Adrenal gland (tissue), 9 donors: ENCODE measurements at regions not wholly inside any gene's neighbourhood (a gene's known extent, or its start where the extent isn't known, plus 50 kb on each side); places are given as distances from the start of the nearest gene placed in this dataset.

Experiments
- DNase-seq, 7 donors: peaks; one replicate each; pipeline ENCODE4 v3.0.0-alpha.2; 2019 to 2020
- H3K27ac ChIP-seq, 5 donors: fragments of 200-600 bp; sonication (generic) in 4 of 5; 1 replicate in 3 of 5; 2 replicates in 2 of 5; pipeline versions ENCODE4 v1.5.1 to v1.8.0; 2016 to 2020; ENCODE audit warnings: mild to moderate bottlenecking in 1 of 5
- H3K27me3 ChIP-seq: fragments of 200-600 bp; 2 replicates; pipeline ENCODE4 v1.8.0; 2021
- H3K36me3 ChIP-seq, 2 donors: fragments of 200-600 bp; replicated peaks in 1 of 2; 1 replicate in 1 of 2; 2 replicates in 1 of 2; pipeline versions ENCODE4 v1.5.1 to v1.8.0; 2018 to 2022
- H3K4me1 ChIP-seq, 2 donors: fragments of 200-600 bp; replicated peaks in 1 of 2; 1 replicate in 1 of 2; 2 replicates in 1 of 2; pipeline versions ENCODE4 v1.5.1 to v1.8.0; 2018 to 2021
- H3K4me3 ChIP-seq, 4 donors: fragments of 200-600 bp; sonication (generic) in 3 of 4; one replicate each; pipeline ENCODE4 v1.5.1; 2016 to 2018
- H3K9me3 ChIP-seq, 3 donors: fragments of 200-600 bp; sonication (generic) in 1 of 3; replicated peaks in 1 of 3; 1 replicate in 2 of 3; 2 replicates in 1 of 3; pipeline versions ENCODE4 v1.5.1 to v1.8.0; 2016 to 2021
- CTCF ChIP-seq, 6 experiments: fragments of 450-650 bp in 4 of 6; fragments of 200-600 bp in 2 of 6; sonication (generic) in 1 of 6; IDR thresholded peaks; 1 replicate in 5 of 6; 2 replicates in 1 of 6; pipeline versions ENCODE4 v1.5.1 to v1.8.0; 2016 to 2021; ENCODE audit warnings: antibody characterized with exemption in 6 of 6, mild to moderate bottlenecking in 2 of 6, moderate library complexity in 1 of 6
- POLR2A ChIP-seq, 2 donors: fragments of 450-650 bp; IDR thresholded peaks; one replicate each; pipeline ENCODE4 v1.6.1; 2017; ENCODE audit warnings: antibody characterized with exemption in 2 of 2, mild to moderate bottlenecking in 2 of 2, moderate library complexity in 1 of 2
- WGBS, 4 donors: extraction: QIAGEN DNeasy Blood & Tissue Kit in 2 of 4; methylation state at CpG; one replicate each; pipeline versions ENCODE4 v1.1.5 to v1.1.7; 2013 to 2017; 5-methylcytosine and 5-hydroxymethylcytosine counted together
- intact Hi-C, 2 donors: fragments of 100-400 bp; cut with DNase I; formaldehyde crosslinking; loops; one replicate each; pipeline versions ENCODE4 v1.14.1 to v1.15.0; 2022 to 2023
- donor health status: healthy with polysubstance abuse.
- donor health status: Bipolar disorder and iron deficiency.
- donor health status: DM: yes; HTN: yes; CAD: no.
- donor health status: DM: no; HTN: no; CAD: no.
- donor health status: DM: no; HTN: no; CAD: no.

DNA sequence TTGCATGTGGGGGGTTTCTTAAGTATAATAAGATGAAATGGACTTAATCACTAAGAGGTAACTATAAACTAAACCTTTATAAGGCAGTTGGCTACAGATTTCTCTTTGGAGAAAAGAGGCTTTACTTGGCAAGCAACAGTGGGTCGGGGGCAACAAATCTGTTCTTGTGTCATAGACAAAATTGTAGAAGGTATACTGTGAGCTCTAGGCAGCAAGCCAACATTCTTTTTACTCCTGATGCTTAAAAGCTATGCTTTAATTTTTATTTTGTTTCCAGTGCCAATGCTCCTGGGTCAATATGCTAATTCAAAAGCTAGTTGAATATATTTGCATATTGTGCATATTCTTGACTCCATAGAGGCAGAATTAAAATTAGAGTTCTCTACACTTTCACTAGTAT, 495.4 kb downstream of the BTBD3 start:
- intact Hi-C loops: no loop called here
- TF ChIP-seq CTCF (IDR thresholded peaks at IDR 0.05) (no peak), POLR2A (IDR thresholded peaks at IDR 0.05) (no peak)
- WGBS, 4 donors: 63 to 86% (median 75%) methylated on average over 1 of the region's 1 CpG
- H3K27me3 ChIP-seq: no peaks in the 10 kb centered on the region
- H3K4me1 ChIP-seq: no peaks in the 10 kb centered on the region
- no peak for DNase-seq
- H3K9me3 ChIP-seq: no peaks in the 10 kb centered on the region
- no peak overlapping the region for H3K27ac ChIP-seq
- H3K36me3 ChIP-seq: no peaks in the 10 kb centered on the region
- H3K4me3 ChIP-seq: no peak overlapping the region

GRCh38 chr20:12414446-12415274, 497.0 kb downstream of the BTBD3 start:
- peak in 4 of 7 donors; percentile 21 to 37 (median 26) for DNase-seq
- Histone ChIP-seq H3K4me3 (peak overlapping the region in 1 of 4 donors; percentile 40), H3K27me3 (no peaks in the 10 kb centered on the region), H3K4me1 (no peaks in the 10 kb centered on the region), H3K27ac (no peak overlapping the region), H3K36me3 (no peaks in the 10 kb centered on the region), H3K9me3 (no peaks in the 10 kb centered on the region)
- intact Hi-C loops: loop anchor here in 1 of 2 donors (5.0 kb wide), 1 partner anchor 57 kb away; no protein-coding TSS in a partner anchor
- 40 to 54% (median 46%) methylated on average over 9 to 10 of the region's 10 CpGs for WGBS, 4 donors
- no peak for TF ChIP-seq POLR2A (IDR thresholded peaks at IDR 0.05)
- no peak for TF ChIP-seq CTCF (IDR thresholded peaks at IDR 0.05)

GRCh38 chr20:12416281-12416680, 498.6 kb downstream of the BTBD3 start:
- Histone ChIP-seq H3K36me3 (no peaks in the 10 kb centered on the region), H3K4me3 (no peak overlapping the region), H3K27ac (no peak overlapping the region), H3K4me1 (no peaks in the 10 kb centered on the region), H3K9me3 (no peaks in the 10 kb centered on the region), H3K27me3 (no peaks in the 10 kb centered on the region)
- intact Hi-C loops: loop anchor here in 1 of 2 donors (5.0 kb wide), 1 partner anchor 59 kb away; no protein-coding TSS in a partner anchor
- 80 to 83% (median 80%) methylated on average over 4 of the region's 4 CpGs for WGBS, 4 donors
- no peak for DNase-seq
- TF ChIP-seq POLR2A (IDR thresholded peaks at IDR 0.05): no peak
- TF ChIP-seq CTCF (IDR thresholded peaks at IDR 0.05): no peak

- no peak overlapping the region for H3K27ac ChIP-seq
- H3K4me3 ChIP-seq: no peak overlapping the region
- no peaks in the 10 kb centered on the region for H3K27me3 ChIP-seq
- WGBS, 4 donors: 85 to 94% (median 93%) methylated on average over 2 of the region's 2 CpGs
- DNase-seq: no peak
- peaks cover 0 to 8% (median 0%) of the 10 kb centered on the region in 3 donors for H3K9me3 ChIP-seq
- TF ChIP-seq CTCF (IDR thresholded peaks at IDR 0.05): no peak
- no peak for TF ChIP-seq POLR2A (IDR thresholded peaks at IDR 0.05)
- no peaks in the 10 kb centered on the region for H3K36me3 ChIP-seq
- intact Hi-C loops: no loop called here
- H3K4me1 ChIP-seq: no peaks in the 10 kb centered on the region
Observed at GRCh38 chr20:12433724-12434123, 516.0 kb downstream of the BTBD3 start.
